GM12878 (cell line): ENCODE measurements at regions not wholly inside any gene's neighbourhood (a gene's known extent, or its start where the extent isn't known, plus 50 kb on each side); places are given as distances from the start of the nearest gene placed in this dataset.

Experiments
- BRCA1 ChIP-seq: IDR thresholded peaks from 2 replicates; pipeline ENCODE4 v1.6.1; 2011; ENCODE audit warnings: low read depth, low read length, improper control_type of control experiment
- CEBPB ChIP-seq, 2 experiments: fragments of 150-350 bp in 1 of 2; IDR thresholded peaks; 2 replicates each; pipeline ENCODE4 v1.6.1; 2012 to 2014; ENCODE audit warnings: low read depth in 2 of 2, low read length in 2 of 2, borderline replicate concordance in 1 of 2, inconsistent platforms in 1 of 2
- EZH2 ChIP-seq: IDR thresholded peaks from 2 replicates; pipeline ENCODE4 v1.6.1; 2012; ENCODE audit warnings: low read depth, mild to moderate bottlenecking, control low read depth, inconsistent platforms, low read length, borderline replicate concordance; ENCODE audit not compliant: control insufficient read depth
- GABPA ChIP-seq: IDR thresholded peaks from 2 replicates; pipeline ENCODE4 v1.6.1; 2014; ENCODE audit warnings: antibody characterized with exemption, low read depth, mild to moderate bottlenecking, inconsistent platforms
- IRF4 ChIP-seq: IDR thresholded peaks from 2 replicates; pipeline ENCODE4 v1.6.1; 2011; ENCODE audit warnings: low read depth, low read length
- JUND ChIP-seq: IDR thresholded peaks from 2 replicates; pipeline ENCODE4 v1.6.1; 2012; ENCODE audit warnings: low read depth, mild to moderate bottlenecking, low read length, improper control_type of control experiment, moderate library complexity
- KAT2A ChIP-seq: conservative IDR thresholded peaks from 2 replicates; pipeline ENCODE4 v1.6.1; 2011; ENCODE audit warnings: low read depth, low read length; ENCODE audit not compliant: control insufficient read depth
- MTA2 ChIP-seq: fragments of 450-650 bp; IDR thresholded peaks from 2 replicates; pipeline ENCODE4 v1.6.1; 2016; ENCODE audit warnings: low read depth, mild to moderate bottlenecking, moderate library complexity
- POLR2A ChIP-seq: IDR thresholded peaks from 2 replicates; pipeline ENCODE4 v1.6.1; 2011; ENCODE audit warnings: low read depth, mild to moderate bottlenecking, low read length
- POLR2AphosphoS5 ChIP-seq: IDR thresholded peaks from 2 replicates; pipeline ENCODE4 v1.6.1; 2011; ENCODE audit warnings: mild to moderate bottlenecking, low read length, inconsistent platforms
- SMC3 ChIP-seq: IDR thresholded peaks from 2 replicates; pipeline ENCODE4 v1.6.1; 2011; ENCODE audit warnings: low read length, improper control_type of control experiment, borderline replicate concordance
- TAF1 ChIP-seq: IDR thresholded peaks from 2 replicates; pipeline ENCODE4 v1.6.1; 2011; ENCODE audit warnings: mild to moderate bottlenecking, low read depth, low read length, borderline replicate concordance
- TARDBP ChIP-seq: IDR thresholded peaks from 2 replicates; pipeline ENCODE4 v1.6.1; 2016; ENCODE audit warnings: borderline replicate concordance
- TF ChIP-seq, protein P1 (sequence below), 3 experiments: IDR thresholded peaks in 2 of 3; conservative IDR thresholded peaks in 1 of 3; 2 replicates each; pipeline ENCODE4 v1.5.1; 2011; ENCODE audit warnings: low read depth in 3 of 3, low read length in 3 of 3, mild to moderate bottlenecking in 3 of 3, control low read depth in 2 of 3, moderate library complexity in 2 of 3, inconsistent platforms in 1 of 3, mixed read lengths in 1 of 3; ENCODE audit not compliant: control insufficient read depth in 2 of 3, insufficient read depth in 1 of 3; ENCODE audit errors: extremely low read depth in 1 of 3

DNA sequence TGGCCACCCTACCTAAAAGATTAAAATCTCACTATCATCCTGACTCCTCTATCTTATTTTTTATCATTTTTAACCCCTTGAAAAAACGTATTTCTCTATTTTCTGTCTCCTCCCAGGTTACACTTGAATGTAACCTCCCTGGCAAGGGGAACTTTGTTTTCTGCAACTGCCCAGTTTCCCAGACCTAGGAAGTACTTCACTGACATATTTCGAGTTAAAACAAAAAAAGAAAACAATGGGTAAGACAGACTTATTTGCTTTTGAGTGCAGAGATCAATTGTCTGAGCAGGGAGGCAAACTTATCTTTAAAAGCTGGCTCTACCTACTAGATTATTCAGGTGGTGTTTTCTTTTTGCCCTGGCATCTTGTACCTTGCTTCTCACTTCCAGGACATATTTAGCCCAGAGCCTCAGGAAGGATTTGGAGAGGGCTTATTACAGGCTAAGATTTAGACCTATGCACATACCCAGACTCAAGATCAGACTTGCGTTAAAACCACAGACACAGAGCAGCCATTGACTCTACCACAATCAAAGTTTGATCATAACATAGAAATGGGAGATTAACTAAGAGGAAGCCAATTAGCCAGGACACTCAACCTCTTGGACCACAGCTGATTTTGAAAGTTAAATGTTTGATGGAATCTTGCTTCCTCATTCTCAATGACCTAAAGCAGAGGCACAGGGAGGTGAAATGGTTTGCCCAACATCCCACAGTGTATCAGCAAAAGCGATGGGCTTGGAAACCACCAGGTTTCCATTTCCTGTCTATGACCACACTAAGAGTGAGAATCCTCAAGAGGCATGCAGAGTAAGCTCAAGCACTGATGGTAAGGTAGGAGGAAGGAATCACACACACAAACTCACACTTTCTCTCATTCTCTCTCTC, 169.5 kb upstream of the THBS1 start:
- TF ChIP-seq CEBPB (IDR thresholded peaks at IDR 0.05; ENCODE audit: borderline replicate concordance in 1 of 2, low read depth in 2 of 2, low read length in 2 of 2) (no peak), EZH2 (no peak), TARDBP (no peak), BRCA1 (no peak), GABPA (no peak), KAT2A (no peak), POLR2AphosphoS5 (no peak), TAF1 (no peak), JUND (no peak), POLR2A (no peak), MTA2 (peak; percentile 74; the same call in 1 of the 2 replicates), SMC3 (no peak), IRF4 (0 out of 2 replicates have a peak, but pooled peaks have one; percentile 64)
- TF ChIP-seq, protein P1, sequence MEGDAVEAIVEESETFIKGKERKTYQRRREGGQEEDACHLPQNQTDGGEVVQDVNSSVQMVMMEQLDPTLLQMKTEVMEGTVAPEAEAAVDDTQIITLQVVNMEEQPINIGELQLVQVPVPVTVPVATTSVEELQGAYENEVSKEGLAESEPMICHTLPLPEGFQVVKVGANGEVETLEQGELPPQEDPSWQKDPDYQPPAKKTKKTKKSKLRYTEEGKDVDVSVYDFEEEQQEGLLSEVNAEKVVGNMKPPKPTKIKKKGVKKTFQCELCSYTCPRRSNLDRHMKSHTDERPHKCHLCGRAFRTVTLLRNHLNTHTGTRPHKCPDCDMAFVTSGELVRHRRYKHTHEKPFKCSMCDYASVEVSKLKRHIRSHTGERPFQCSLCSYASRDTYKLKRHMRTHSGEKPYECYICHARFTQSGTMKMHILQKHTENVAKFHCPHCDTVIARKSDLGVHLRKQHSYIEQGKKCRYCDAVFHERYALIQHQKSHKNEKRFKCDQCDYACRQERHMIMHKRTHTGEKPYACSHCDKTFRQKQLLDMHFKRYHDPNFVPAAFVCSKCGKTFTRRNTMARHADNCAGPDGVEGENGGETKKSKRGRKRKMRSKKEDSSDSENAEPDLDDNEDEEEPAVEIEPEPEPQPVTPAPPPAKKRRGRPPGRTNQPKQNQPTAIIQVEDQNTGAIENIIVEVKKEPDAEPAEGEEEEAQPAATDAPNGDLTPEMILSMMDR (IDR thresholded peaks at IDR 0.05 in 2 of 3, conservative IDR thresholded peaks at IDR 0.05 in 1 of 3; ENCODE audit: control insufficient read depth in 2 of 3, extremely low read depth in 1 of 3, insufficient read depth in 1 of 3, low read depth in 3 of 3, low read length in 3 of 3): no peak
